Endothelial cell of umbilical vein (primary cell): ENCODE measurements at regions not wholly inside any gene's neighbourhood (a gene's known extent, or its start where the extent isn't known, plus 50 kb on each side); places are given as distances from the start of the nearest gene placed in this dataset.

Source experiments
- BruUV-seq: library from RNA; stranded (reverse); fragments of 400-500 nt; replicated peaks from 2 replicates; lab custom pipeline; 2021; lab: Mats Ljungman, UMichigan
- CTCF ChIA-PET: fragments of 300-600, 350-600 bp; sonication (Branson Sonifier 250); formaldehyde crosslinking; loops from one replicate; lab custom pipeline; 2021; ENCODE audit warnings: antibody characterized with exemption, inconsistent platforms; lab: Charles Lee
- POLR2A ChIA-PET: fragments of 300-600, 350-600 bp; sonication (Branson Sonifier 250); formaldehyde crosslinking; loops from one replicate; lab custom pipeline; 2021; ENCODE audit warnings: antibody characterized with exemption, inconsistent platforms; lab: Charles Lee
- DNase-seq: peaks from one replicate; pipeline ENCODE4 v3.0.0-alpha.2; 2011; ENCODE audit warnings: low read depth, low spot score
- FAIRE-seq: peaks from 2 replicates; lab custom pipeline; 2011; peaks lifted over from hg19 to GRCh38; lab: Jason Lieb, UNC
- H2AFZ ChIP-seq: 2 replicates; pipeline ENCODE4 v1.6.0; 2012; ENCODE audit warnings: low read depth, low read length, control low read depth, inconsistent platforms
- H3K27ac ChIP-seq: 2 replicates; pipeline ENCODE4 v1.5.1; 2011; ENCODE audit warnings: low read depth, mild to moderate bottlenecking, control low read depth, low read length, moderate library complexity; ENCODE audit not compliant: insufficient read depth
- H3K27me3 ChIP-seq, 2 experiments: 2 replicates each; pipeline versions ENCODE4 v1.6.0 to v1.6.1; 2011; ENCODE audit warnings: low read length in 2 of 2, mixed read lengths in 1 of 2; ENCODE audit not compliant: control insufficient read depth in 2 of 2, insufficient read depth in 2 of 2
- H3K36me3 ChIP-seq, 2 experiments: 2 replicates in 1 of 2; 3 replicates in 1 of 2; pipeline ENCODE4 v1.5.1; 2011; ENCODE audit warnings: low read length in 2 of 2, mild to moderate bottlenecking in 1 of 2, moderate library complexity in 1 of 2; ENCODE audit not compliant: control insufficient read depth in 2 of 2, insufficient read depth in 2 of 2; ENCODE audit errors: extremely low read depth in 1 of 2
- H3K4me1 ChIP-seq: 3 replicates; pipeline ENCODE4 v1.5.1; 2011; ENCODE audit warnings: mild to moderate bottlenecking, low read length; ENCODE audit not compliant: control insufficient read depth, insufficient read depth; ENCODE audit errors: extremely low read depth
- H3K4me2 ChIP-seq: 2 replicates; pipeline ENCODE4 v1.6.1; 2011; ENCODE audit warnings: low read length, control low read depth, mixed read lengths; ENCODE audit not compliant: insufficient read depth
- H3K4me3 ChIP-seq, 3 experiments: fragments of 200-600 bp in 1 of 3; sonication (generic), shearing (Covaris generic) in 1 of 3; replicated peaks in 1 of 3; 2 replicates each; pipeline ENCODE4 v1.5.1; 2011 to 2016; ENCODE audit warnings: control low read depth in 3 of 3, low read length in 3 of 3, mild to moderate bottlenecking in 2 of 3, inconsistent platforms in 1 of 3, low read depth in 1 of 3, moderate library complexity in 1 of 3; ENCODE audit not compliant: insufficient read depth in 1 of 3
- H3K79me2 ChIP-seq: 2 replicates; pipeline ENCODE4 v1.6.0; 2012; ENCODE audit warnings: low read length, inconsistent platforms; ENCODE audit not compliant: control insufficient read depth, insufficient read depth
- H3K9ac ChIP-seq: replicated peaks from 2 replicates; pipeline ENCODE3; 2011; ENCODE audit warnings: low read length, control low read depth; ENCODE audit not compliant: insufficient read depth; ENCODE audit errors: extremely low read depth
- H3K9me1 ChIP-seq: replicated peaks from 3 replicates; pipeline ENCODE4 v1.6.0; 2011; ENCODE audit warnings: mild to moderate bottlenecking, low read length; ENCODE audit not compliant: control insufficient read depth, insufficient read depth; ENCODE audit errors: extremely low read depth
- H3K9me3 ChIP-seq: replicated peaks from 2 replicates; pipeline ENCODE4 v1.5.1; 2012; ENCODE audit warnings: low read length, inconsistent platforms; ENCODE audit not compliant: control insufficient read depth, insufficient read depth
- H4K20me1 ChIP-seq: replicated peaks from 2 replicates; pipeline ENCODE3; 2011; ENCODE audit warnings: mild to moderate bottlenecking, low read length; ENCODE audit not compliant: control insufficient read depth, insufficient read depth; ENCODE audit errors: extremely low read depth
- CTCF ChIP-seq, 2 donors: IDR thresholded peaks; 1 replicate in 1 of 2; 2 replicates in 1 of 2; pipeline ENCODE4 v1.5.1; 2011; ENCODE audit warnings: low read length in 2 of 2, mild to moderate bottlenecking in 2 of 2, moderate library complexity in 2 of 2, control low read depth in 1 of 2, inconsistent platforms in 1 of 2, low read depth in 1 of 2; ENCODE audit not compliant: insufficient read depth in 1 of 2; ENCODE audit errors: extremely low read depth in 1 of 2
- EZH2 ChIP-seq: IDR thresholded peaks from 2 replicates; pipeline ENCODE4 v1.6.1; 2012; ENCODE audit warnings: borderline replicate concordance, low read depth, mild to moderate bottlenecking, moderate library complexity, low read length, inconsistent platforms; ENCODE audit not compliant: severe bottlenecking
- FOS ChIP-seq: IDR thresholded peaks from 2 replicates; pipeline ENCODE4 v1.6.1; 2011; ENCODE audit warnings: mild to moderate bottlenecking, low read length, moderate library complexity, borderline replicate concordance; ENCODE audit not compliant: insufficient read depth
- GATA2 ChIP-seq: IDR thresholded peaks from 2 replicates; pipeline ENCODE4 v1.7.0; 2011; ENCODE audit warnings: low read depth, mild to moderate bottlenecking, moderate library complexity, mixed read lengths, low read length; ENCODE audit not compliant: insufficient read length, insufficient read depth
- JUN ChIP-seq: IDR thresholded peaks from 2 replicates; pipeline ENCODE4 v1.6.1; 2011; ENCODE audit warnings: borderline replicate concordance, low read depth; ENCODE audit not compliant: insufficient read length, insufficient read depth
- MAX ChIP-seq: IDR thresholded peaks from 2 replicates; pipeline ENCODE4 v1.6.1; 2011; ENCODE audit not compliant: insufficient read depth, insufficient read length
- MYC ChIP-seq: IDR thresholded peaks from one replicate; pipeline ENCODE4 v1.6.1; 2011; ENCODE audit warnings: mild to moderate bottlenecking, low read depth, low read length
- POLR2A ChIP-seq: IDR thresholded peaks from 2 replicates; pipeline ENCODE4 v1.6.1; 2012; ENCODE audit warnings: low read depth, mild to moderate bottlenecking, control low read depth, low read length
- POLR2AphosphoS5 ChIP-seq: IDR thresholded peaks from 2 replicates; pipeline ENCODE4 v1.6.1; 2012; ENCODE audit warnings: low read depth, mild to moderate bottlenecking, control low read depth, low read length, moderate library complexity; ENCODE audit not compliant: insufficient read depth
- dilution Hi-C: fragments of 300-500 bp; cut with MboI; formaldehyde crosslinking; loops from one replicate; pipeline ENCODE4 v1.15.0; 2019; ENCODE audit warnings: low sequenced_read_pairs; ENCODE audit not compliant: extremely low pct_ligation_motif_present
- intact Hi-C: fragments of 100-400 bp; cut with micrococcal nuclease; formaldehyde crosslinking; loops from one replicate; pipeline ENCODE4 v1.10.0; 2022

- intact Hi-C loops (no loop called here), dilution Hi-C loops (no loop called here)
- no TSS peak for BruUV-seq
- Histone ChIP-seq H3K27ac (no peak overlapping the region), H3K27me3 (no peaks in the 10 kb centered on the region), H3K9me1 (no peaks in the 10 kb centered on the region), H2AFZ (no peak overlapping the region), H3K9ac (no peak overlapping the region), H3K4me1 (peaks cover 2% of the 10 kb centered on the region), H3K4me2 (no peak overlapping the region), H3K9me3 (no peaks in the 10 kb centered on the region), H3K4me3 (no peak overlapping the region), H4K20me1 (no peaks in the 10 kb centered on the region), H3K36me3 (no peaks in the 10 kb centered on the region), H3K79me2 (no peaks in the 10 kb centered on the region)
- TF ChIP-seq POLR2AphosphoS5 (no peak), POLR2A (no peak), FOS (no peak), CTCF (IDR thresholded peaks at IDR 0.05; ENCODE audit: extremely low read depth in 1 of 2, insufficient read depth in 1 of 2, low read depth in 1 of 2, low read length in 2 of 2) (no peak), EZH2 (no peak), JUN (no peak), MYC (no peak), GATA2 (no peak), MAX (no peak)
- no peak for FAIRE-seq
- ChIA-PET CTCF (no interaction called here), POLR2A (no interaction called here)
- peak; percentile 2 for DNase-seq
These were observed 645.5 kb upstream of the NOVA1 start for GRCh38 chr14:27243365-27243764.
